GM10266 (cell line): ENCODE measurements at regions not wholly inside any gene's neighbourhood (a gene's known extent, or its start where the extent isn't known, plus 50 kb on each side); places are given as distances from the start of the nearest gene placed in this dataset.

Source experiments
- DNase-seq: peaks from one replicate; pipeline ENCODE4 v3.0.0; 2012; ENCODE audit errors: extremely low spot score
- CTCF ChIP-seq: IDR thresholded peaks from 2 replicates; pipeline ENCODE4 v1.5.1; 2012; ENCODE audit warnings: mild to moderate bottlenecking, low read depth; ENCODE audit not compliant: control insufficient read depth, insufficient read depth; ENCODE audit errors: missing control alignments

- no peak for TF ChIP-seq CTCF
- no peak for DNase-seq
Observed at GRCh38 chr17:54256401-54256929, 433.7 kb downstream of the KIF2B start.

- no peak for TF ChIP-seq CTCF
- no peak for DNase-seq
Observed at GRCh38 chr17:54257440-54257839, 434.7 kb downstream of the KIF2B start.

GRCh38 chr17:54259476-54259875, 436.7 kb downstream of the KIF2B start:
- no peak for TF ChIP-seq CTCF
- DNase-seq = no peak

- no peak for DNase-seq
- TF ChIP-seq CTCF = no peak
Observed at GRCh38 chr17:54261465-54261864, 438.7 kb downstream of the KIF2B start.

DNA sequence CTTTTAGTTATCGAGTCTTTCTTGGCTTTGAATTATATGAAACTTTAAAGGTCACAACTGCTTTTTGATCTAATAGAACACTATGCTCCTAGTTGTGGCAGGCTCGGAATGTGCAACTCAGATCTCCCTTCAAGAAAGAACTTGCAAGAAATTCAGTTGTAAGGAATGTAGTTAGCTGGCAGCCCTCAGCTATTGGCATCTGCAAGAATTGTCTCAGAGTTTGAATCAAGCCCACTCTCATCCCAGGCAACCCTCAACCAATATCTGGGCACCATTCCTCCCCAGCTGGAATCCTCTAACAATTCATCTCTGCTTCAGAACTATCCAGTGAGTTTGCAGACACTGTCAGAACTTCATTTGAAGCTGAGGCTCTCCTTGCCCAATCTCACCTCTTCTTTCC, 447.2 kb downstream of the KIF2B start:
- DNase-seq = no peak

GRCh38 chr17:54270499-54270898, 447.8 kb downstream of the KIF2B start:
- no peak for TF ChIP-seq CTCF
- no peak for DNase-seq

More for the DNA sequence above, 447.2 kb downstream of the KIF2B start:
- no peak for TF ChIP-seq CTCF

GRCh38 chr17:54277868-54278267, 455.1 kb downstream of the KIF2B start:
- DNase-seq = no peak

More at GRCh38 chr17:54277868-54278267, 455.1 kb downstream of the KIF2B start:
- TF ChIP-seq CTCF = no peak
